Natural killer cell (primary cell): ENCODE measurements at regions not wholly inside any gene's neighbourhood (a gene's known extent, or its start where the extent isn't known, plus 50 kb on each side); places are given as distances from the start of the nearest gene placed in this dataset.
A peak's percentile ranks its signal among the peaks of the same experiment; 100 is the strongest.

Source experiments
- ATAC-seq, 3 donors: fragments of 150-1000 bp in 2 of 3; fragments of 200-7000 bp in 1 of 3; cut with Tn5 transposase; 1 replicate in 1 of 3; 2 replicates in 2 of 3; pipeline ENCODE4 v1.10.0; 2021; ENCODE audit warnings: mild to moderate bottlenecking in 2 of 3, moderate library complexity in 2 of 3
- DNase-seq, 2 donors: peaks; one replicate each; pipeline versions ENCODE4 v3.0.0 to v3.0.0-alpha.2; 2013 to 2021; ENCODE audit warnings: mixed read lengths in 1 of 2
- H3K27ac ChIP-seq: one replicate; pipeline ENCODE4 v1.5.1; 2013; ENCODE audit warnings: mild to moderate bottlenecking, low read length
- H3K27me3 ChIP-seq: one replicate; pipeline ENCODE4 v1.6.1; 2013; ENCODE audit warnings: low read length; ENCODE audit not compliant: control insufficient read depth, insufficient read depth
- H3K36me3 ChIP-seq: one replicate; pipeline ENCODE4 v1.6.1; 2013; ENCODE audit warnings: low read length; ENCODE audit not compliant: control insufficient read depth, insufficient read depth
- H3K4me1 ChIP-seq: one replicate; pipeline ENCODE4 v1.6.1; 2013; ENCODE audit warnings: low read length; ENCODE audit not compliant: control insufficient read depth, insufficient read depth
- H3K4me3 ChIP-seq: one replicate; pipeline ENCODE4 v1.5.1; 2013; ENCODE audit warnings: low read length
- H3K9me3 ChIP-seq: one replicate; pipeline ENCODE4 v1.6.1; 2013; ENCODE audit warnings: low read length; ENCODE audit not compliant: control insufficient read depth, insufficient read depth
- H3K27ac Mint-ChIP-seq, 2 donors: one replicate each; pipeline ENCODE4 v1.8.0; 2022; ENCODE audit warnings: mild to moderate bottlenecking in 2 of 2, mixed read lengths in 2 of 2, moderate library complexity in 1 of 2
- H3K27me3 Mint-ChIP-seq, 2 donors: one replicate each; pipeline ENCODE4 v1.8.0; 2022; ENCODE audit warnings: low read depth in 2 of 2, mixed read lengths in 2 of 2
- H3K36me3 Mint-ChIP-seq: one replicate; pipeline ENCODE4 v1.8.0; 2022; ENCODE audit warnings: mixed read lengths
- H3K4me1 Mint-ChIP-seq, 2 donors: one replicate each; pipeline ENCODE4 v1.8.0; 2022; ENCODE audit warnings: mixed read lengths in 2 of 2
- H3K4me3 Mint-ChIP-seq: one replicate; pipeline ENCODE4 v1.8.0; 2022; ENCODE audit warnings: mild to moderate bottlenecking, moderate library complexity, mixed read lengths
- H3K9me3 Mint-ChIP-seq, 2 donors: one replicate each; pipeline ENCODE4 v1.8.0; 2022; ENCODE audit warnings: mixed read lengths in 2 of 2
- CTCF ChIP-seq: fragments of 200-600 bp; IDR thresholded peaks from one replicate; pipeline ENCODE4 v1.8.0; 2022; ENCODE audit warnings: antibody characterized with exemption
- WGBS: methylation state at CpG from one replicate; pipeline ENCODE4 v1.1.7; 2013; ENCODE audit warnings: missing lambda C conversion rate; ENCODE audit not compliant: insufficient coverage; 5-methylcytosine and 5-hydroxymethylcytosine counted together
- intact Hi-C: fragments of 100-400 bp; cut with micrococcal nuclease; formaldehyde crosslinking; loops from one replicate; pipeline ENCODE4 v1.14.2; 2022

- Histone ChIP-seq H3K36me3 (no peaks in the 10 kb centered on the region), H3K9me3 (no peaks in the 10 kb centered on the region), H3K27ac (no peak overlapping the region), H3K4me1 (peaks cover 20% of the 10 kb centered on the region), H3K27me3 (no peaks in the 10 kb centered on the region), H3K4me3 (no peak overlapping the region)
- DNase-seq (no peak), ATAC-seq (no peak)
- Mint-ChIP-seq H3K27me3 (peaks cover 8 to 17% of the 10 kb centered on the region in 2 donors), H3K27ac (no peak overlapping the region), H3K36me3 (no peaks in the 10 kb centered on the region), H3K4me1 (peaks cover 46 to 57% of the 10 kb centered on the region in 2 donors), H3K9me3 (no peaks in the 10 kb centered on the region), H3K4me3 (no peak overlapping the region)
- intact Hi-C loops = no loop called here
- TF ChIP-seq CTCF = no peak
- 86% methylated on average over 5 of the region's 6 CpGs for WGBS
These were observed 179.7 kb downstream of the HSD17B3 start for GRCh38 chr9:96122282-96122681.

- peak in 1 of 2 donors; percentile 16 for DNase-seq
- Histone ChIP-seq H3K9me3 (no peaks in the 10 kb centered on the region), H3K4me1 (peaks cover 32% of the 10 kb centered on the region), H3K4me3 (no peak overlapping the region), H3K27ac (no peak overlapping the region), H3K27me3 (no peaks in the 10 kb centered on the region), H3K36me3 (no peaks in the 10 kb centered on the region)
- intact Hi-C loops = no loop called here
- peaks cover 4 to 27% of the 10 kb centered on the region in 2 donors for H3K27me3 Mint-ChIP-seq
- peak overlapping the region; percentile 14 for H3K4me3 Mint-ChIP-seq
- H3K4me1 Mint-ChIP-seq = peaks cover 46 to 64% of the 10 kb centered on the region in 2 donors
- no peaks in the 10 kb centered on the region for H3K9me3 Mint-ChIP-seq
- H3K36me3 Mint-ChIP-seq = no peaks in the 10 kb centered on the region
- peak overlapping the region in 1 of 2 donors; percentile 35 for H3K27ac Mint-ChIP-seq
- WGBS = 0% methylated on average over 2 of the region's 2 CpGs
- peak in 2 of 3 donors; percentile 21 to 61 for ATAC-seq
- no peak for TF ChIP-seq CTCF
These were observed 180.8 kb downstream of the HSD17B3 start for GRCh38 chr9:96121136-96121535.

GRCh38 chr9:96117398-96118080 is 184.4 kb downstream of the HSD17B3 start:
- Histone ChIP-seq H3K27me3 (no peaks in the 10 kb centered on the region), H3K9me3 (no peaks in the 10 kb centered on the region), H3K4me1 (peaks cover 33% of the 10 kb centered on the region), H3K27ac (no peak overlapping the region), H3K4me3 (no peak overlapping the region), H3K36me3 (no peaks in the 10 kb centered on the region)
- intact Hi-C loops = no loop called here
- ATAC-seq (peak in 2 of 3 donors; percentile 80 to 91), DNase-seq (peak in 1 of 2 donors; percentile 15)
- H3K4me1 Mint-ChIP-seq = peaks cover 40 to 71% of the 10 kb centered on the region in 2 donors
- TF ChIP-seq CTCF = no peak
- peak overlapping the region in 1 of 2 donors; percentile 78 for H3K27ac Mint-ChIP-seq
- peaks cover 20 to 34% of the 10 kb centered on the region in 2 donors for H3K27me3 Mint-ChIP-seq
- H3K9me3 Mint-ChIP-seq = no peaks in the 10 kb centered on the region
- WGBS = 84% methylated on average over 4 of the region's 6 CpGs
- H3K4me3 Mint-ChIP-seq = no peak overlapping the region
- H3K36me3 Mint-ChIP-seq = no peaks in the 10 kb centered on the region
